Activated CD4-positive, CD25-positive, alpha-beta regulatory T cell treated with anti-CD3 and anti-CD28 coated beads, Interleukin-2, amount 50 U/mL, for 24 hours (primary cell): ENCODE measurements at regions not wholly inside any gene's neighbourhood (a gene's known extent, or its start where the extent isn't known, plus 50 kb on each side); places are given as distances from the start of the nearest gene placed in this dataset.

Experiments
- ATAC-seq, 2 donors: fragments of 150-1000 bp; cut with Tn5 transposase; one replicate each; pipeline ENCODE4 v1.10.0; 2021; ENCODE audit warnings: mild to moderate bottlenecking in 1 of 2, moderate library complexity in 1 of 2

GRCh38 chr11:45597097-45597496, 68.3 kb downstream of the CHST1 start:
- ATAC-seq = no peak

DNA sequence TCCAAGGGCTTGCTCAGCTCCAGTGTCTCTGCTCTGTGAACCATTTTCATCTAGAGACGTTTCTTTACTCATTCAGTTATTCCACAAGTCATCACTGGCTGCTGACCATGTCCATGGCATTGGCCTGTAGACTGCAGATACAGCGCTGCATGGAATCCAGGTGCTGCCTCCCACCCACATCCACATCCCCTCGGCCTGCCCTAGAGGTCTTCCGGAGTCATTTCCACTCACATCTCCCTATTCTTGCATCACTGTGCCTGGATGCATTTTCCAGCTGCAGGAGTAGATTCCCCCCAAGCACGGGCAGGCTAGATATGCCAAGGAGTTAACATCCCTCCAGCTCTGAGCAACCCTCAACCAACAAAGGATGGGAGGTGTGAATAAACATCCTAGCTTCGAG, 68.9 kb downstream of the CHST1 start:
- ATAC-seq = no peak

DNA sequence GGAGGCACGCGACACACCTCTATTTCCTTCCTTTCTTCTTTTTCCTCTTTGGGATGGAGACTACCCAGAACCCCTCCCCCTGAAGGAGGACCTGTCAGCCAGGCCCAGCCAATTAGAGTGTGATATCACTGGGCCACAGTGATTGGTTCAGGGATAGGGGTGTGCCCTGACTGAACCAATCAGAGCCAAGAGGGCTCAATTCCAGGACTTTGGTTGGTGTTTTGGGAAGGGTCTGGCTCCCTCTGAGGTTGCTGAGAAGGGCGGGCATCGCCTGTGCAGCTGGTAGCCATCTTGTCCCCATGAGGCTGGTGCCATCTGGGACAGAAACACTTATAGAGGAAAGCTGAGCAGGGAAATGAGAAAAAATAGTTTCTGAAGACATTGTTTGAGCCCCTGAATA, 71.4 kb downstream of the CHST1 start:
- ATAC-seq = no peak

GRCh38 chr11:45592636-45593035, 72.8 kb downstream of the CHST1 start:
- ATAC-seq = no peak

DNA sequence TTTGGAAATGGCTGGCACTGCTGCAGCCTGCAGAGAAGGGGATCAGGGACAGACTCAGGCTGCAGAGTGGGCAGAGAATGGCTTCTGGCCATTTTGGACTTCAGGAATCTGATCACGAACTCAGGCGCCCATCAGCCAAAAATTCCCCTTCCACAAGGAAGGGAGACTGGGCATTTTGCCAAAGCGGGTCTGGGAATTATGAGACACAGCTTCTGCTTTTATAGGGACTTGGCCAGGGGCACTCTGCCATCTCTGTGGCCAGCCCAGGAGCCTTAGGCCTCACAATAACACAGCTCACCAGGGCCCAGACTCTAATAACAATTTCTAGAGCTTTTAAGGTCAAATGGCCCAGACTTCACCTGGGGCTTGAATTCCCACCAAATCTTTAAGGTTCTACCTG, 74.7 kb downstream of the CHST1 start:
- ATAC-seq = no peak

DNA sequence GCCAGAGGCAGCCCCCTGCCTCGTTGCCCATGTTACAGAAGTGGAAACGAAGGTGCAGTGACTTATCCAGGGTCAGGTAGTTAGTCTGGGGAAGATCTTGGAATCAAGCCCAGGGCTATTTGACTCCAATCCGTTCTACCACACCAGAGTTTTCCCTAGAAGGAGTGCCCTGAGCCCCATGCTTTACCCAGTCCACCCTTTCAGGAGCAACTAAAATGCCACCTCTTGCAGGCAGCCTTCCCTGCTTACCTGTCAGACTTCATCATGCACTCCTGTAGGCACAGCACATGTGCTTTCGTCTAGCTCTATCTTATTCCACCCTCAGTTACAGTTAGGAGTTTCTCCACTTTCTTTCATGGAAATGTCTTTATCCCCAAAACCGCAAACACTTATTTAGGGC, 80.2 kb downstream of the CHST1 start:
- ATAC-seq = no peak

GRCh38 chr11:45583981-45584566, 81.3 kb downstream of the CHST1 start:
- ATAC-seq = no peak

- no peak for ATAC-seq
These were observed 85.0 kb downstream of the CHST1 start for GRCh38 chr11:45580399-45580798.

DNA sequence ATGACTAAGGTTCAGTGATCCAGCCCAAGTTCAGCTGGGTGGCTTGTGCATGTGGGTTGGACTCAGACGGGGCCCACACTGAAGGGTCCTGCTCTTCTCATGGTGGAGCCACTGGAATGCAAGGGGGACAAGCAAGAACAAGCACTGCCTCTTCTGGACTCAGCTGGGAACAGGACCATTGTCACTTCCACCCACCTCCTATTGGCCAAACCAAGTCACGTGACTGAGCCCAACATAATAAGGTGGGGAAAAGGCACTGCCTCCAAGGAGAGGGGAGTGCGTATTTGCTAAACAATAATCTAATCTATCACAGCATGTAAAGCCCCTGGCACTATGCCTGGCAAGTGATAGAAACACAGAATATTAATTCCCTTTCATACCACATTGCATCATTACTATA, 87.1 kb downstream of the CHST1 start:
- ATAC-seq = no peak

- no peak for ATAC-seq
These were observed 87.7 kb downstream of the CHST1 start for GRCh38 chr11:45577752-45578151.

- no peak for ATAC-seq
These were observed 88.8 kb downstream of the CHST1 start for GRCh38 chr11:45576461-45577215.

- ATAC-seq = no peak
These were observed 91.7 kb downstream of the CHST1 start for GRCh38 chr11:45573728-45574127.

DNA sequence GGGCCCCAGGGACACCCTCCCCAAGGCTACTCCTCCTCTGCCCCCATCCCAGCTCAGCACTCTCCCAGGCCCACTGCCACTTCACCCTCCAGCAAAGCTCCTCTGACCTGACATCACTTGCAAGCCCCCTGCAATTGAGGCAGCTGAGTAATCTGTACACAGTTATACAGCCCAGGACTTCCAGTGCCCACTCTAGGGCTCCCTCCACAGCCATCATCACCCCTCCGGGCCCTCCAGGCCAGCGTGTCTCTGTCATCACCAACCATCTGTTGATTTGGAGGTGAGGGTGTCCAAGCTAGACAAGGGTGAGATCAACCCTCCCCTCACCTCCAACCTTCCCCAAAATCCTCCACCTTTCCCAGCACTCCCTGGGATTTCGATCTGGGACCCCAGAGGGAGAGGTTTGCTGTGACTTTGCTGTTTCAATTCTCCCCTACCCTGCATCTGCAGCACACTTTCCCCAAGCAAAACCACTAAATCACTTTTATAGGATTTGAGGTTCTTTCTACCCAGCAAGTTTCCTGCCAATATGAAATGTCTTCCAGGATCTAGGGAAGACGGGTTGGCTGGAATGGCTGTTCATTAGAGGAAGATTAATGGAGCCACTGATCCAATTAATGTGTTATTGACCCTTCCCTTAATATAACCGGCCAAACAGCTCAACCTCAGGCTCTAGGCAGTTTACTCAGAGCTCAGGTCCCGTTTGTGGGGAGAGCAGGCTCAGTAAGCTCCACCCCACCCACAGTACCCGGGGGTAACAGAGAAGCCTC, 92.9 kb downstream of the CHST1 start:
- ATAC-seq = no peak

GRCh38 chr11:45569776-45570175, 95.6 kb downstream of the CHST1 start:
- ATAC-seq = no peak

GRCh38 chr11:45568049-45568448, 97.4 kb downstream of the CHST1 start:
- no peak for ATAC-seq

DNA sequence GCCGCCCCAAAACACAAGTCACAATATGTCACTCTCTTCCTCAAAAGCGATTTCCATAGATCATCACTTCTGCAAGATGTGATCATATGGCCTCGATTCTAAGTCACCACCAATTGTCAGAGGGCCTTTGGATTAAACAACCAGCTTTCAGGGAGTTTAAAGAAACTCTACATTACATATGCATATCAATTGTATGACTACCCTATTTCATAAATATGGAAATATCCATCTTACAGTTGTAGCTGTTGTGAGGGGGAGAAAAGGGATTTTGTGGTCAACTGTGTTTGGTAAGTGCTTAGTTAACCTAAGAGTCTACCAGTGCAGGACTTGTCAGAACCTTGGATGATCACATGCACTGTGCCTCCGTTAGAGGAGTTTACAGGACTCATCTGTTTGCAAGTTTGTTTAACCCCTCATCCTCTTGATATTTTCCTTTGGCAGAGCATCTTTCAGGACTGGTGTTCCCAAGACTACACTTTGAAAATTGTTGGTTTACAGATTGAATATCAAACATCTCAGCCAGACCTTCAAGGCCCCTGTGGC, 99.9 kb downstream of the CHST1 start:
- no peak for ATAC-seq

GRCh38 chr11:45563810-45564209, 101.6 kb downstream of the CHST1 start:
- ATAC-seq = no peak

DNA sequence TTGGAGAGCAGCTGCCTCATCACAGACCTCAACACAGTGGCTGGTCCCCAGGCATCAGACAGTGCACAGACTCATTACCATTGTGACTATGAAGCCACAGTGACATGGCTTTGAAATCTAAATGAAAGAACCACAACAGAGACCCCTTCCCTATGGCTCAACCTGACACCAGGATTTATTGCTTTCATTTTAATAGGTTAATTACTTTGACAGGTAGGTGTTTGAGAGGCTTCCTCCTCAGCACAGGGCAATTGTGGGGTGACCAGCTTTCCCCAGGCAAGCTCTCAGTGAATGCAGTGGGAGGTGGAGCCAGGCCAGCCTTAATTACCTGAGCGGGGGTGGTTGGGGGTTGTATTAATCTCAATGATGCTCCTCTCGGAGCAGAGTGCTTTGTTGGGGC, 102.3 kb downstream of the CHST1 start:
- peak in 1 of 2 donors; percentile 6 for ATAC-seq

- no peak for ATAC-seq
These were observed 104.5 kb downstream of the CHST1 start for GRCh38 chr11:45560913-45561281.

- ATAC-seq = no peak
These were observed 105.1 kb downstream of the CHST1 start for GRCh38 chr11:45560155-45560912.

DNA sequence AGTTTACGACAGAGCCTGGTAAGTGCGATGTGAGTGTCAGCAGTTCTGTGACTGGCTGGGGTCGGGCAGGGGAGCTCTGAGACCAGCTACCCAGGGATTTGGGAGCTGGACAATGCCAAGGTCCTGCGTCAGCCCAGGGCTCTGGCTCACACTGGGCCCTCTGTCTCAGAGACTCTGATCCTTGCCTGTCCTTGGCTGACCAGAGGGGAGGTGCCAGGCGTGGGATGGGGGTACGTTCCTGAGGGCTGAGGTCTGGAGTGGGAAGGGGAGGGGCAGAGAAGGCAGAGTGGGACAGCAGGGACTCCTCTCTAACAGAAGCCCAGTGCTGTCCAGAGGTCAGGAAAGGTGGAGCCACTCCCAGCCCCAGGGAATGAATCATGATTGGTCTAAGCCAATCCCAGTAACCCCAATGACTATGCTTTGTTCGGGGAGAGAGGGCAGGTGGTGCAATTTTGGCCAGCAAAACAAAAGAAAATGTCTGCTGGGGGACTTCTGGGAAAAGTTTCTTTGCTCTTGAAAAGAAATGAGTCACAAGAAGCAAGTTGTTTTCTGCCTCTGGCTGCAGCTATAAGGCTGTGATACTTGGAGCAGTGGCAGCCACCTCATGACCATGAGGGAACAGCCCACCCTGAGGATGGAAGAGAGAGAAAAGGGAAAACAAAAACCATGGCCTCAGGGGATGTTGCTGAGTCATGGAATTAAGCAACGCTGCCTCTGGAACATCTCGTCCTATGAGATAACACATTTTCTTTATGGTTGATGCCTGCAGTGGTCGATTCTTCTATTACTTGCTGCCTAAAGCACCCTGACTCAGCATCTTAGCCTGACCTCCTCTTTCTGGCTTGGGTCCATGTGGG, 108.3 kb downstream of the CHST1 start:
- no peak for ATAC-seq
